ENCODE measurements at regions not wholly inside any gene's neighbourhood (a gene's known extent, or its start where the extent isn't known, plus 50 kb on each side); places are given as distances from the start of the nearest gene placed in this dataset.

DNA sequence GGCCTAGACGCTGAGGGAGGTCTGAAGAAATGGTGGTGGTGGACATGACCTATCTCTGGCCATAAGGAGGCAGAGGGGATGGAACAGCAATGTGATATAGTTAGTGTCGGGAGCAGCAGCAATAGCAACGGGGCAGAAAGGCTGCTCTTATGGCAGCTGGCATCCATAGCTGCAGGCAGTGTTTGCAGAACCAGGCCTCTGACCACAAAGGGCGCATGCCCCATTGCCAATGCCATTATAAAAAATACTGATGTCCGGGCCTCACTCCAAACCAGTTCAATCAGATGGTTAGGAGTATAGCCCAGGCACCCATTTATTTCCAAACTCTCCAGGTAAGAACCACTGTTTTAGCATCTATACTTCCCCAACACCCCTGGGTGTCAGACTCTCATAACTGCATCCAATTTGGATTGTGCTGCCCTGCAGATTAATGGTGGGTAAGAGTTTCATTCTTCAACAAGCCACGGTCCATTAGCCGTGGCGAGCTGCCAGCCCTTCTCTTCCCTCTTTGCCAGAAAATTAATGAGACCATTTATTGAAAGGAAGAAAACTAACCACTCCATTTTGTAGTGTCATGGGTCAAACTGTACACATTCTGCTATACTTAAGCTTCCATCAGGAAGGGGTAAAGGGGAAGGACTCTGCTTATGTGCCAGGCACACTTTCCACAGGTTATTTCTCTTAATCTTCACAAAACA, 72.8 kb upstream of the SPON1 start:
- FAIRE-seq = no peak
- no peak for ATAC-seq
- Histone ChIP-seq H3K4me3 (replicated peaks in 1 of 3; ENCODE audit: insufficient read depth in 1 of 3, low read depth in 2 of 3, low read length in 3 of 3) (no peak overlapping the region), H3K36me3 (replicated peaks in 1 of 2; ENCODE audit: control insufficient read depth in 1 of 2, insufficient read depth in 2 of 2, low read length in 2 of 2) (no peaks in the 10 kb centered on the region), H3K9ac (ENCODE audit: insufficient read depth, low read depth, low read length) (no peak overlapping the region), H4K20me1 (ENCODE audit: insufficient read depth, low read length) (no peaks in the 10 kb centered on the region), H3K4me2 (ENCODE audit: low read depth, low read length) (no peak overlapping the region), H3K9me3 (ENCODE audit: low read length) (no peaks in the 10 kb centered on the region), H2AFZ (ENCODE audit: low read length) (no peak overlapping the region), H3K27me3 (ENCODE audit: control insufficient read depth in 1 of 2, insufficient read depth in 2 of 2, low read length in 2 of 2) (no peaks in the 10 kb centered on the region), H3K27ac (ENCODE audit: extremely low read length, insufficient read depth, low read length) (no peak overlapping the region), H3K79me2 (ENCODE audit: insufficient read depth, low read length) (no peaks in the 10 kb centered on the region), H3K4me1 (ENCODE audit: insufficient read depth, low read length) (no peaks in the 10 kb centered on the region)
- WGBS (ENCODE audit: low lambda C conversion rate) = 4% methylated on average over 8 of the region's 8 CpGs
- CTCF ChIA-PET (ENCODE audit: low intra/inter-chr PET ratio, low total read pairs) = no interaction called here
- TF ChIP-seq, protein P1, sequence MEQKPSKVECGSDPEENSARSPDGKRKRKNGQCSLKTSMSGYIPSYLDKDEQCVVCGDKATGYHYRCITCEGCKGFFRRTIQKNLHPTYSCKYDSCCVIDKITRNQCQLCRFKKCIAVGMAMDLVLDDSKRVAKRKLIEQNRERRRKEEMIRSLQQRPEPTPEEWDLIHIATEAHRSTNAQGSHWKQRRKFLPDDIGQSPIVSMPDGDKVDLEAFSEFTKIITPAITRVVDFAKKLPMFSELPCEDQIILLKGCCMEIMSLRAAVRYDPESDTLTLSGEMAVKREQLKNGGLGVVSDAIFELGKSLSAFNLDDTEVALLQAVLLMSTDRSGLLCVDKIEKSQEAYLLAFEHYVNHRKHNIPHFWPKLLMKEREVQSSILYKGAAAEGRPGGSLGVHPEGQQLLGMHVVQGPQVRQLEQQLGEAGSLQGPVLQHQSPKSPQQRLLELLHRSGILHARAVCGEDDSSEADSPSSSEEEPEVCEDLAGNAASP (CRISPR knock-in tag; IDR thresholded peaks at IDR 0.05; ENCODE audit: borderline replicate concordance) = no peak
- no peak for TF ChIP-seq ZNF777 (CRISPR knock-in tag; IDR thresholded peaks at IDR 0.05)
- DNase-seq (ENCODE audit: low spot score) = no peak
- POLR2A ChIA-PET = no interaction called here
- intact Hi-C loops (cut with micrococcal nuclease; ENCODE audit: unreplicated experiment) (no loop called here), in situ Hi-C loops (cut with HindIII; ENCODE audit: extremely low pct_ligation_motif_present, low pct_unique_long_range_greater_than_20kb) (no loop called here)
- BruUV-seq (replicated peaks) = no TSS peak

DNA sequence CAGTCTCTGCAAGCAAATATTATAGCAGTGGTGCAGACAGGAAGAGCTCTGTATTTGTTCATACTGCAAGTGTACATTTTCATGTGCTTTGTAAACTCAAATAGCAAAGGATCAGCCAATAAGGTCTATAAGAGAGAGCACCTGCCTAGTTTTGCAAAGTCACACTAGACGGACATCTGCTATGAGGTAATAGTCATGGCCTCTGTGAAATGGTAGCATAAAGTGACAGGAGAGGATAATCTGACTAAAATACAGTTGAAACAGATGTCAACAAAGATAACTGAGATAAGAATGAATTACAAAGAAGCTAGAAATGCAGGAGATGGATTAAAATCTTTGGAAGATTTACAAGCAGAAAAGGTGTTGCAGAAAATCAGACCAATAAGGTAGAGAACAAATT, 70.6 kb upstream of the SPON1 start:
- no peaks in the 10 kb centered on the region for H3K27me3 ChIP-seq (ENCODE audit: control insufficient read depth in 1 of 2, insufficient read depth in 2 of 2, low read length in 2 of 2)
- 26% methylated on average over 1 of the region's 1 CpG for WGBS (ENCODE audit: low lambda C conversion rate)
- no peaks in the 10 kb centered on the region for H3K9me3 ChIP-seq (ENCODE audit: low read length)
- no peak overlapping the region for H3K4me3 ChIP-seq (replicated peaks in 1 of 3; ENCODE audit: insufficient read depth in 1 of 3, low read depth in 2 of 3, low read length in 3 of 3)
- H3K79me2 ChIP-seq (ENCODE audit: insufficient read depth, low read length) = no peaks in the 10 kb centered on the region
- no peak overlapping the region for H3K4me2 ChIP-seq (ENCODE audit: low read depth, low read length)
- H3K4me1 ChIP-seq (ENCODE audit: insufficient read depth, low read length) = no peaks in the 10 kb centered on the region
- DNase-seq (ENCODE audit: low spot score) = no peak
- FAIRE-seq = no peak
- ChIA-PET CTCF (ENCODE audit: low intra/inter-chr PET ratio, low total read pairs) (no interaction called here), POLR2A (no interaction called here)
- H3K9ac ChIP-seq (ENCODE audit: insufficient read depth, low read depth, low read length) = no peak overlapping the region
- no TSS peak for BruUV-seq (replicated peaks)
- no peaks in the 10 kb centered on the region for H4K20me1 ChIP-seq (ENCODE audit: insufficient read depth, low read length)
- TF ChIP-seq, protein P2, sequence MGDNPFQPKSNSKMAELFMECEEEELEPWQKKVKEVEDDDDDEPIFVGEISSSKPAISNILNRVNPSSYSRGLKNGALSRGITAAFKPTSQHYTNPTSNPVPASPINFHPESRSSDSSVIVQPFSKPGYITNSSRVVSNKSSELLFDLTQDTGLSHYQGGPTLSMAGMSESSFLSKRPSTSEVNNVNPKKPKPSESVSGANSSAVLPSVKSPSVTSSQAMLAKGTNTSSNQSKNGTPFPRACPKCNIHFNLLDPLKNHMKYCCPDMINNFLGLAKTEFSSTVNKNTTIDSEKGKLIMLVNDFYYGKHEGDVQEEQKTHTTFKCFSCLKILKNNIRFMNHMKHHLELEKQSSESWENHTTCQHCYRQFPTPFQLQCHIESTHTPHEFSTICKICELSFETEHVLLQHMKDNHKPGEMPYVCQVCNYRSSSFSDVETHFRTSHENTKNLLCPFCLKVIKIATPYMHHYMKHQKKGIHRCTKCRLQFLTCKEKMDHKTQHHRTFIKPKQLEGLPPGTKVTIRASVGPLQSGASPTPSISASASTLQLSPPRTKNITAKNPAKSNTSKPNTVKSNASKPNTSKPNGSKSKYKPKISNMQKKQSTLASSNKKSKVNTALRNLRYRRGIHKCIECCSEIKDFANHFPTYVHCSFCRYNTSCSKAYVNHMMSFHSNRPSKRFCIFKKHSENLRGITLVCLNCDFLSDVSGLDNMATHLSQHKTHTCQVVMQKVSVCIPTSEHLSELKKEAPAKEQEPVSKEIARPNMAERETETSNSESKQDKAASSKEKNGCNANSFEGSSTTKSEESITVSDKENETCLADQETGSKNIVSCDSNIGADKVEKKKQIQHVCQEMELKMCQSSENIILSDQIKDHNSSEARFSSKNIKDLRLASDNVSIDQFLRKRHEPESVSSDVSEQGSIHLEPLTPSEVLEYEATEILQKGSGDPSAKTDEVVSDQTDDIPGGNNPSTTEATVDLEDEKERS (CRISPR knock-in tag; IDR thresholded peaks at IDR 0.05) = no peak
- TF ChIP-seq ZNF224 (CRISPR knock-in tag; IDR thresholded peaks at IDR 0.05) = no peak
- no peak overlapping the region for H3K27ac ChIP-seq (ENCODE audit: extremely low read length, insufficient read depth, low read length)
- H3K36me3 ChIP-seq (replicated peaks in 1 of 2; ENCODE audit: control insufficient read depth in 1 of 2, insufficient read depth in 2 of 2, low read length in 2 of 2) = no peaks in the 10 kb centered on the region
- intact Hi-C loops (cut with micrococcal nuclease; ENCODE audit: unreplicated experiment) = no loop called here
- no peak overlapping the region for H2AFZ ChIP-seq (ENCODE audit: low read length)
- in situ Hi-C loops (cut with HindIII; ENCODE audit: extremely low pct_ligation_motif_present, low pct_unique_long_range_greater_than_20kb) = no loop called here
- no peak for ATAC-seq
